ENCODE measurements at regions not wholly inside any gene's neighbourhood (a gene's known extent, or its start where the extent isn't known, plus 50 kb on each side); places are given as distances from the start of the nearest gene placed in this dataset.

GRCh38 chr6:21769968-21770367 lies 176.4 kb downstream of the SOX4 start:
- intact Hi-C loops (cut with DNase I), result no loop called here
- H3K27me3 ChIP-seq, result no peaks in the 10 kb centered on the region
- DNase-seq (no peak), ATAC-seq (no peak)
- H3K27ac ChIP-seq, result peak overlapping the region in 2 of 4 donors; percentile 4 to 16
- no peaks in the 10 kb centered on the region for H3K36me3 ChIP-seq (replicated peaks in 1 of 2; ENCODE audit: insufficient read depth in 1 of 2, low read depth in 2 of 2)
- H3K4me1 ChIP-seq, result no peaks in the 10 kb centered on the region
- no peaks in the 10 kb centered on the region for H3K9me3 ChIP-seq
- no peak overlapping the region for H3K4me3 ChIP-seq
- no peak for TF ChIP-seq CTCF (IDR thresholded peaks at IDR 0.05)

DNA sequence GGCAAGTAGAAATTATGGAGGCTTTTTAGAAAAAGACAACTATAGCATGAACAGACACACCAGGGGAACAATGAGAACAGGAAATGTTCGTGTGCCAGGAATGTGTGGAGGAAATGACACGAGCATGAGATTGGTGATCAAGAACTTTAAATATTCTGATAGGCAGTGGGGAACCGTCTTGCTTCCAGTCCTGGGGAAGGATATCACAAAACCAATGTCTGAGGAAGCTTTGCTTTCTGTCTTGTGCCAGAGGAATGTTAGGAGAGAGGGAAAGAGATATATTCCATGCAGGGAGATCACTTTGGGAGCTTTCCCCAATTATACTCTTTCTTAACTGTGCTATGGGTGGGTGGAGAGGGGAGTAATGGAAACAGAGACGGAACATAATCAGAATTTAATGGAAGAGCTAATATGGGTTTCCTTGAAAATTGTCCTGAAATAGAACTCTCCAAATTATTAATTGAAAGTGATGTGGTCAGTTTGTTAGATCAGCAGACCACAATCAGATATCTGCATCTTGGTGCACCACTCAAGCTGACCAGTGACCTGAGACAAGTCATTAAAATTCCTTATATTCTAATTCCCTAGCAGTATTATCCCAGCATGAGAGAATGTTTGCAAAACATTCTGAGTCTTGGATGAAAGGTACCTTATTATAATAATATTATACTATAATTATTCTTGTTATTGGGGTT lies 178.2 kb downstream of the SOX4 start:
- Histone ChIP-seq H3K27me3 (no peaks in the 10 kb centered on the region), H3K4me3 (no peak overlapping the region), H3K27ac (no peak overlapping the region), H3K36me3 (replicated peaks in 1 of 2; ENCODE audit: insufficient read depth in 1 of 2, low read depth in 2 of 2) (no peaks in the 10 kb centered on the region), H3K9me3 (no peaks in the 10 kb centered on the region), H3K4me1 (no peaks in the 10 kb centered on the region)
- no peak for DNase-seq
- intact Hi-C loops (cut with DNase I), result no loop called here
- ATAC-seq, result no peak
- TF ChIP-seq POLR2A (IDR thresholded peaks at IDR 0.05) (no peak), CTCF (IDR thresholded peaks at IDR 0.05) (no peak)
- 37 to 49% methylated on average over 4 of the region's 4 CpGs for WGBS, 2 donors

DNA sequence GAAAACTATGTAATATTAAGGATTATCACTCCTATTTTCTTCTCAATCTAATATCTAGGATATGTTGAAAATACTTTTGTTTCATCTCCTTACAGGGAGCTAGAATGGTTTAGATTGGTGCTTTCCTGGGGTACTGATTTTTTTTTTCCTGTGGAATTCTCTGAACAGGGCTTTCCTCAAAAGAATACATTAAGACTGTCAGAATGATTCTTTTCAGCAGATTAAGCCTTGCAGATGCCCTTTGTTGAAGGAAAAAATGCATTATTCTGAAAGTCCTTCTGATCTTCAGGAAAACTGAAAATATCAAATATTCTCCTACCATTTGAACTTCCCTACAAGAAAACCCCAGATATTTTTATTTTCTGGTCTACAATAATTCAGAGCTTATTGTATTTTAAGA lies 178.9 kb downstream of the SOX4 start:
- no peak overlapping the region for H3K27ac ChIP-seq
- no peak for DNase-seq
- intact Hi-C loops (cut with DNase I), result no loop called here
- H3K9me3 ChIP-seq, result no peaks in the 10 kb centered on the region
- no peak overlapping the region for H3K4me3 ChIP-seq
- ATAC-seq, result no peak
- no peak for TF ChIP-seq POLR2A (IDR thresholded peaks at IDR 0.05)
- no peaks in the 10 kb centered on the region for H3K4me1 ChIP-seq
- H3K36me3 ChIP-seq (replicated peaks in 1 of 2; ENCODE audit: insufficient read depth in 1 of 2, low read depth in 2 of 2), result no peaks in the 10 kb centered on the region
- no peaks in the 10 kb centered on the region for H3K27me3 ChIP-seq

GRCh38 chr6:21772884-21773575 lies 179.5 kb downstream of the SOX4 start:
- no peak overlapping the region for H3K4me3 ChIP-seq
- 73 to 77% methylated on average over 9 of the region's 9 CpGs for whole genome bisulfite sequencing, 2 donors
- H3K4me1 ChIP-seq, result no peaks in the 10 kb centered on the region
- no peak for ATAC-seq
- no peaks in the 10 kb centered on the region for H3K27me3 ChIP-seq
- H3K27ac ChIP-seq, result no peak overlapping the region
- DNase-seq, result no peak
- no peaks in the 10 kb centered on the region for H3K9me3 ChIP-seq
- no peaks in the 10 kb centered on the region for H3K36me3 ChIP-seq (replicated peaks in 1 of 2; ENCODE audit: insufficient read depth in 1 of 2, low read depth in 2 of 2)
- TF ChIP-seq POLR2A (IDR thresholded peaks at IDR 0.05), result no peak
- no peak for TF ChIP-seq CTCF (IDR thresholded peaks at IDR 0.05)
- intact Hi-C loops (cut with DNase I), result no loop called here

- DNase-seq, result no peak
- Histone ChIP-seq H3K9me3 (no peaks in the 10 kb centered on the region), H3K27me3 (no peaks in the 10 kb centered on the region), H3K27ac (no peak overlapping the region), H3K4me1 (no peaks in the 10 kb centered on the region), H3K36me3 (replicated peaks in 1 of 2; ENCODE audit: insufficient read depth in 1 of 2, low read depth in 2 of 2) (no peaks in the 10 kb centered on the region), H3K4me3 (no peak overlapping the region)
- intact Hi-C loops (cut with DNase I), result no loop called here
- ATAC-seq, result no peak
- 86 to 95% methylated on average over 6 of the region's 6 CpGs for whole genome bisulfite sequencing, 2 donors
- no peak for TF ChIP-seq CTCF (IDR thresholded peaks at IDR 0.05)
- no peak for TF ChIP-seq POLR2A (IDR thresholded peaks at IDR 0.05)
Measured at GRCh38 chr6:21773576-21773968, 180.0 kb downstream of the SOX4 start.
